Vagina (tissue), 2 donors: ENCODE measurements at regions not wholly inside any gene's neighbourhood (a gene's known extent, or its start where the extent isn't known, plus 50 kb on each side); places are given as distances from the start of the nearest gene placed in this dataset.

Experiments used
- CTCF ChIP-seq, 3 experiments: fragments of 450-650 bp in 2 of 3; fragments of 200-600 bp in 1 of 3; sonication (generic) in 1 of 3; IDR thresholded peaks; one replicate each; pipeline ENCODE4 v1.5.1; 2017 to 2019; ENCODE audit warnings: antibody characterized with exemption in 3 of 3, mild to moderate bottlenecking in 2 of 3, moderate library complexity in 2 of 3
- POLR2A ChIP-seq, 2 donors: fragments of 450-650 bp; IDR thresholded peaks; one replicate each; pipeline ENCODE4 v1.6.1; 2017; ENCODE audit warnings: antibody characterized with exemption in 2 of 2, mild to moderate bottlenecking in 2 of 2, moderate library complexity in 2 of 2
- POLR2AphosphoS5 ChIP-seq, 2 donors: sonication (generic); formaldehyde crosslinking; IDR thresholded peaks; one replicate each; pipeline ENCODE4 v1.9.0; 2017; ENCODE audit warnings: antibody characterized with exemption in 2 of 2, mild to moderate bottlenecking in 2 of 2, low read depth in 1 of 2; ENCODE audit not compliant: insufficient read depth in 1 of 2

DNA sequence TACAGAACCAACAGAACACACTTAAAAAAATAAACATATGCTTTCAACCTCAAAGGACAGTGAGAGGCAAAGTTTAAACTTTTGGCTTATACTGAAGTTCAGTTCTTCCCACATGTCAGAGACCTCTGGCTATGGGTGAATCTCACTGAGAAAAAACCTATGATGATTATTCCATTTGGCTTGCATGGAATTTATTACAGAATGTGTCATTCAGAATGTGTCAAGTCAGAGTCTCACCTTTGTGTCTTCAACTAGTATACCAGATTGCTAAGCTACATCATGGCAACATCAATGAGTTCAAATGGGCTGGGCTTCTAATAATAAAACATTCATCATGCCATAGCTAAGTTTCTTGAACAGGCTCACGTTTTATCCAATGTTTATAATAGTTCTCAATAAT lies 987.0 kb downstream of the NTRK3 start:
- no peak for TF ChIP-seq POLR2AphosphoS5 (IDR thresholded peaks at IDR 0.05; ENCODE audit: insufficient read depth in 1 of 2, low read depth in 1 of 2)
- TF ChIP-seq POLR2A (IDR thresholded peaks at IDR 0.05): no peak
- no peak for TF ChIP-seq CTCF (IDR thresholded peaks at IDR 0.05)
